Transverse colon (tissue), 4 donors: ENCODE measurements at regions not wholly inside any gene's neighbourhood (a gene's known extent, or its start where the extent isn't known, plus 50 kb on each side); places are given as distances from the start of the nearest gene placed in this dataset.

Source experiments
- DNase-seq: peaks from one replicate; pipeline ENCODE4 v3.0.0-alpha.2; 2019
- H3K27ac ChIP-seq, 4 donors: fragments of 200-600 bp; sonication (generic); 2 replicates each; pipeline ENCODE4 v1.5.1; 2016 to 2018; ENCODE audit warnings: inconsistent platforms in 4 of 4
- H3K27me3 ChIP-seq: fragments of 200-600 bp; sonication (generic); 2 replicates; pipeline ENCODE4 v1.5.1; 2017; ENCODE audit warnings: inconsistent platforms
- H3K36me3 ChIP-seq, 4 donors: fragments of 200-600 bp; sonication (generic); 2 replicates each; pipeline ENCODE4 v1.5.1; 2017 to 2019; ENCODE audit warnings: inconsistent platforms in 4 of 4
- H3K4me1 ChIP-seq, 4 donors: fragments of 200-600 bp; sonication (generic); 2 replicates each; pipeline ENCODE4 v1.5.1; 2017 to 2020; ENCODE audit warnings: inconsistent platforms in 4 of 4
- H3K4me3 ChIP-seq, 4 donors: fragments of 200-600 bp; sonication (generic); 1 replicate in 1 of 4; 2 replicates in 3 of 4; pipeline versions ENCODE4 v1.5.1 to v1.6.1; 2017 to 2019; ENCODE audit warnings: inconsistent platforms in 4 of 4
- H3K9me3 ChIP-seq, 2 donors: fragments of 200-600 bp; sonication (generic); 2 replicates each; pipeline ENCODE4 v1.5.1; 2017 to 2019; ENCODE audit warnings: inconsistent platforms in 2 of 2
- CTCF ChIP-seq, 5 experiments: fragments of 200-600 bp in 3 of 5; fragments of 450-650 bp in 2 of 5; sonication (generic) in 3 of 5; IDR thresholded peaks; 1 replicate in 2 of 5; 2 replicates in 3 of 5; pipeline ENCODE4 v1.5.1; 2016 to 2017; ENCODE audit warnings: antibody characterized with exemption in 5 of 5, inconsistent platforms in 3 of 5, mild to moderate bottlenecking in 2 of 5, moderate library complexity in 1 of 5
- EP300 ChIP-seq: sonication (generic); formaldehyde crosslinking; IDR thresholded peaks from one replicate; pipeline ENCODE4 v1.6.1; 2017; ENCODE audit warnings: antibody characterized with exemption, low read depth
- POLR2A ChIP-seq: fragments of 450-650 bp; IDR thresholded peaks from one replicate; pipeline ENCODE4 v1.6.1; 2016; ENCODE audit warnings: antibody characterized with exemption, mild to moderate bottlenecking, moderate library complexity
- POLR2AphosphoS5 ChIP-seq, 3 donors: sonication (generic); formaldehyde crosslinking; IDR thresholded peaks; one replicate each; pipeline ENCODE4 v1.6.1; 2016; ENCODE audit warnings: antibody characterized with exemption in 3 of 3
- WGBS, 2 donors: methylation state at CpG; one replicate each; pipeline ENCODE4 v1.1.5; 2018; ENCODE audit warnings: low coverage in 1 of 2; 5-methylcytosine and 5-hydroxymethylcytosine counted together
- in situ Hi-C, 4 donors: fragments of 200-750 bp; cut with MboI; loops; one replicate each; pipeline versions ENCODE4 v1.15.0 to v1.15.1; 2017; ENCODE audit warnings: low sequenced_read_pairs in 3 of 4, low pct_ligation_motif_present in 1 of 4, low pct_unique_long_range_greater_than_20kb in 1 of 4
- intact Hi-C: fragments of 100-400 bp; cut with DNase I; formaldehyde crosslinking; loops from one replicate; pipeline ENCODE4 v1.15.1; 2023; ENCODE audit warnings: low total_unique reads

- DNase-seq, result no peak
- H3K4me3 ChIP-seq, result no peak overlapping the region
- H3K9me3 ChIP-seq, result no peaks in the 10 kb centered on the region
- intact Hi-C loops (no loop called here), in situ Hi-C loops (no loop called here)
- H3K4me1 ChIP-seq, result no peaks in the 10 kb centered on the region
- no peak overlapping the region for H3K27ac ChIP-seq
- 75 to 83% methylated on average over 3 of the region's 3 CpGs for WGBS, 2 donors
- no peak for TF ChIP-seq POLR2AphosphoS5 (IDR thresholded peaks at IDR 0.05)
- no peak for TF ChIP-seq POLR2A
- no peak for TF ChIP-seq CTCF (IDR thresholded peaks at IDR 0.05)
- TF ChIP-seq EP300, result no peak
- H3K27me3 ChIP-seq, result no peaks in the 10 kb centered on the region
- no peaks in the 10 kb centered on the region for H3K36me3 ChIP-seq
Measured at GRCh38 chr1:199298825-199299224, 660.0 kb downstream of the PTPRC start.

- Histone ChIP-seq H3K36me3 (no peaks in the 10 kb centered on the region), H3K4me1 (no peaks in the 10 kb centered on the region), H3K27ac (no peak overlapping the region), H3K27me3 (no peaks in the 10 kb centered on the region), H3K4me3 (no peak overlapping the region), H3K9me3 (no peaks in the 10 kb centered on the region)
- TF ChIP-seq CTCF (IDR thresholded peaks at IDR 0.05) (no peak), POLR2AphosphoS5 (IDR thresholded peaks at IDR 0.05) (no peak), EP300 (no peak), POLR2A (no peak)
- intact Hi-C loops, result no loop called here
- DNase-seq, result no peak
- in situ Hi-C loops, result no loop called here
Measured at GRCh38 chr1:199301472-199302217, 662.8 kb downstream of the PTPRC start.

GRCh38 chr1:199302554-199302953, 663.7 kb downstream of the PTPRC start:
- Histone ChIP-seq H3K4me3 (no peak overlapping the region), H3K27me3 (no peaks in the 10 kb centered on the region), H3K36me3 (no peaks in the 10 kb centered on the region), H3K9me3 (no peaks in the 10 kb centered on the region), H3K4me1 (no peaks in the 10 kb centered on the region), H3K27ac (no peak overlapping the region)
- in situ Hi-C loops, result no loop called here
- intact Hi-C loops, result no loop called here
- TF ChIP-seq POLR2AphosphoS5 (IDR thresholded peaks at IDR 0.05), result no peak
- TF ChIP-seq POLR2A, result no peak
- TF ChIP-seq CTCF (IDR thresholded peaks at IDR 0.05), result no peak
- TF ChIP-seq EP300, result no peak
- DNase-seq, result no peak

GRCh38 chr1:199303035-199303434, 664.2 kb downstream of the PTPRC start:
- Histone ChIP-seq H3K36me3 (no peaks in the 10 kb centered on the region), H3K9me3 (no peaks in the 10 kb centered on the region), H3K27me3 (no peaks in the 10 kb centered on the region), H3K4me1 (no peaks in the 10 kb centered on the region), H3K27ac (no peak overlapping the region), H3K4me3 (no peak overlapping the region)
- intact Hi-C loops (no loop called here), in situ Hi-C loops (no loop called here)
- TF ChIP-seq POLR2AphosphoS5 (IDR thresholded peaks at IDR 0.05), result no peak
- TF ChIP-seq POLR2A, result no peak
- no peak for TF ChIP-seq CTCF (IDR thresholded peaks at IDR 0.05)
- TF ChIP-seq EP300, result no peak
- no peak for DNase-seq
- 75 to 88% methylated on average over 1 to 2 of the region's 2 CpGs for WGBS, 2 donors
